ENCODE measurements at regions not wholly inside any gene's neighbourhood (a gene's known extent, or its start where the extent isn't known, plus 50 kb on each side); places are given as distances from the start of the nearest gene placed in this dataset.

- H3K4me3 ChIP-seq (replicated peaks; ENCODE audit: insufficient read depth, low read length) = no peak overlapping the region
- no peaks in the 10 kb centered on the region for H3K27me3 ChIP-seq (ENCODE audit: insufficient read depth, poor library complexity, severe bottlenecking)
- TF ChIP-seq POLR2AphosphoS5 (IDR thresholded peaks at IDR 0.05; ENCODE audit: low read depth) (no peak), GABPA (IDR thresholded peaks at IDR 0.05; ENCODE audit: low read depth) (no peak), SPI1 (IDR thresholded peaks at IDR 0.05; ENCODE audit: borderline replicate concordance, low read depth) (no peak), REST (IDR thresholded peaks at IDR 0.05; ENCODE audit: insufficient replicate concordance, low read depth) (no peak), CTCF (IDR thresholded peaks at IDR 0.05; ENCODE audit: insufficient read depth, low read length) (no peak)
- no peak for DNase-seq (ENCODE audit: low read depth in 1 of 2, low spot score in 1 of 2)
- no peak overlapping the region for H3K27ac ChIP-seq (replicated peaks)
Measured at GRCh38 chr13:67951431-67951830, 721.3 kb upstream of the PCDH9 start.

- TF ChIP-seq POLR2AphosphoS5 (IDR thresholded peaks at IDR 0.05; ENCODE audit: low read depth) = no peak
- TF ChIP-seq CTCF (IDR thresholded peaks at IDR 0.05; ENCODE audit: insufficient read depth, low read length) = no peak
- TF ChIP-seq GABPA (IDR thresholded peaks at IDR 0.05; ENCODE audit: low read depth) = no peak
- TF ChIP-seq REST (IDR thresholded peaks at IDR 0.05; ENCODE audit: insufficient replicate concordance, low read depth) = no peak
- TF ChIP-seq SPI1 (IDR thresholded peaks at IDR 0.05; ENCODE audit: borderline replicate concordance, low read depth) = no peak
- H3K27ac ChIP-seq (replicated peaks) = no peak overlapping the region
- H3K4me3 ChIP-seq (replicated peaks; ENCODE audit: insufficient read depth, low read length) = no peak overlapping the region
- DNase-seq (ENCODE audit: low read depth in 1 of 2, low spot score in 1 of 2) = no peak
- H3K27me3 ChIP-seq (ENCODE audit: insufficient read depth, poor library complexity, severe bottlenecking) = no peaks in the 10 kb centered on the region
Measured at GRCh38 chr13:67950603-67951002, 720.5 kb upstream of the PCDH9 start.

GRCh38 chr13:67946131-67946530, 716.0 kb upstream of the PCDH9 start:
- H3K27ac ChIP-seq (replicated peaks) = no peak overlapping the region
- no peak for DNase-seq (ENCODE audit: low read depth in 1 of 2, low spot score in 1 of 2)
- TF ChIP-seq GABPA (IDR thresholded peaks at IDR 0.05; ENCODE audit: low read depth) (no peak), CTCF (IDR thresholded peaks at IDR 0.05; ENCODE audit: insufficient read depth, low read length) (no peak), POLR2AphosphoS5 (IDR thresholded peaks at IDR 0.05; ENCODE audit: low read depth) (no peak), REST (IDR thresholded peaks at IDR 0.05; ENCODE audit: insufficient replicate concordance, low read depth) (no peak), SPI1 (IDR thresholded peaks at IDR 0.05; ENCODE audit: borderline replicate concordance, low read depth) (no peak)
- H3K27me3 ChIP-seq (ENCODE audit: insufficient read depth, poor library complexity, severe bottlenecking) = no peaks in the 10 kb centered on the region
- H3K4me3 ChIP-seq (replicated peaks; ENCODE audit: insufficient read depth, low read length) = no peak overlapping the region

All from HL-60 (cell line).